Fibroblast of lung (primary cell): ENCODE measurements at regions not wholly inside any gene's neighbourhood (a gene's known extent, or its start where the extent isn't known, plus 50 kb on each side); places are given as distances from the start of the nearest gene placed in this dataset.
A peak's percentile ranks its signal among the peaks of the same experiment; 100 is the strongest.

Experiments
- DNase-seq, 2 donors: peaks; one replicate each; pipeline versions ENCODE4 v3.0.0 to v3.0.0-alpha.2; 2010; ENCODE audit warnings: low read depth in 2 of 2
- H2AFZ ChIP-seq: 2 replicates; pipeline ENCODE4 v1.5.1; 2012; ENCODE audit warnings: low read length, control low read depth, inconsistent platforms
- H3K27ac ChIP-seq: 2 replicates; pipeline ENCODE4 v1.5.1; 2011; ENCODE audit warnings: low read length, control low read depth; ENCODE audit not compliant: insufficient read depth
- H3K27me3 ChIP-seq: 2 replicates; pipeline ENCODE4 v1.5.1; 2011; ENCODE audit warnings: mild to moderate bottlenecking, low read length; ENCODE audit not compliant: control insufficient read depth, insufficient read depth
- H3K36me3 ChIP-seq: 2 replicates; pipeline ENCODE4 v1.5.1; 2011; ENCODE audit warnings: low read length; ENCODE audit not compliant: control insufficient read depth, insufficient read depth
- H3K4me1 ChIP-seq: 2 replicates; pipeline ENCODE4 v1.5.1; 2011; ENCODE audit warnings: low read length; ENCODE audit not compliant: control insufficient read depth, insufficient read depth; ENCODE audit errors: extremely low read depth
- H3K4me2 ChIP-seq: 2 replicates; pipeline ENCODE4 v1.5.1; 2011; ENCODE audit warnings: low read length, control low read depth; ENCODE audit not compliant: insufficient read depth; ENCODE audit errors: extremely low read depth
- H3K4me3 ChIP-seq, 4 experiments: fragments of 200-600 bp in 1 of 4; sonication (generic) in 1 of 4; replicated peaks in 1 of 4; 2 replicates each; pipeline ENCODE4 v1.5.1; 2011 to 2016; ENCODE audit warnings: low read length in 4 of 4, low read depth in 3 of 4, mild to moderate bottlenecking in 3 of 4, control low read depth in 2 of 4, inconsistent platforms in 1 of 4, mixed read lengths in 1 of 4; ENCODE audit not compliant: insufficient read depth in 1 of 4; ENCODE audit errors: control extremely low read depth in 1 of 4
- H3K79me2 ChIP-seq: 2 replicates; pipeline ENCODE4 v1.5.1; 2012; ENCODE audit warnings: mild to moderate bottlenecking, low read length, inconsistent platforms; ENCODE audit not compliant: control insufficient read depth, insufficient read depth
- H3K9ac ChIP-seq: 2 replicates; pipeline ENCODE4 v1.5.1; 2011; ENCODE audit warnings: mild to moderate bottlenecking, low read length, control low read depth; ENCODE audit not compliant: insufficient read depth
- H3K9me3 ChIP-seq: 2 replicates; pipeline ENCODE4 v1.5.1; 2012; ENCODE audit warnings: low read depth, low read length; ENCODE audit not compliant: control insufficient read depth, insufficient read depth
- H4K20me1 ChIP-seq: 2 replicates; pipeline ENCODE4 v1.5.1; 2011; ENCODE audit warnings: low read length; ENCODE audit not compliant: control insufficient read depth, insufficient read depth; ENCODE audit errors: extremely low read depth
- EZH2 ChIP-seq: IDR thresholded peaks from 2 replicates; pipeline ENCODE4 v1.5.1; 2012; ENCODE audit warnings: low read length, control low read depth, mild to moderate bottlenecking; ENCODE audit errors: missing control alignments
- TF ChIP-seq, protein P1 (sequence below), 2 donors: IDR thresholded peaks in 1 of 2; conservative IDR thresholded peaks in 1 of 2; 1 replicate in 1 of 2; 2 replicates in 1 of 2; pipeline ENCODE4 v1.5.1; 2011 to 2012; ENCODE audit warnings: low read length in 2 of 2, control low read depth in 1 of 2, inconsistent platforms in 1 of 2, low read depth in 1 of 2, mild to moderate bottlenecking in 1 of 2

- peak in 1 of 2 donors; percentile 6 for DNase-seq
- Histone ChIP-seq H4K20me1 (no peaks in the 10 kb centered on the region), H3K4me1 (no peaks in the 10 kb centered on the region), H3K9me3 (no peaks in the 10 kb centered on the region), H3K4me2 (no peak overlapping the region), H2AFZ (no peak overlapping the region), H3K27ac (no peak overlapping the region), H3K79me2 (no peaks in the 10 kb centered on the region), H3K9ac (no peak overlapping the region), H3K36me3 (no peaks in the 10 kb centered on the region), H3K27me3 (no peaks in the 10 kb centered on the region), H3K4me3 (no peak overlapping the region)
- no peak for TF ChIP-seq EZH2
- TF ChIP-seq, protein P1, sequence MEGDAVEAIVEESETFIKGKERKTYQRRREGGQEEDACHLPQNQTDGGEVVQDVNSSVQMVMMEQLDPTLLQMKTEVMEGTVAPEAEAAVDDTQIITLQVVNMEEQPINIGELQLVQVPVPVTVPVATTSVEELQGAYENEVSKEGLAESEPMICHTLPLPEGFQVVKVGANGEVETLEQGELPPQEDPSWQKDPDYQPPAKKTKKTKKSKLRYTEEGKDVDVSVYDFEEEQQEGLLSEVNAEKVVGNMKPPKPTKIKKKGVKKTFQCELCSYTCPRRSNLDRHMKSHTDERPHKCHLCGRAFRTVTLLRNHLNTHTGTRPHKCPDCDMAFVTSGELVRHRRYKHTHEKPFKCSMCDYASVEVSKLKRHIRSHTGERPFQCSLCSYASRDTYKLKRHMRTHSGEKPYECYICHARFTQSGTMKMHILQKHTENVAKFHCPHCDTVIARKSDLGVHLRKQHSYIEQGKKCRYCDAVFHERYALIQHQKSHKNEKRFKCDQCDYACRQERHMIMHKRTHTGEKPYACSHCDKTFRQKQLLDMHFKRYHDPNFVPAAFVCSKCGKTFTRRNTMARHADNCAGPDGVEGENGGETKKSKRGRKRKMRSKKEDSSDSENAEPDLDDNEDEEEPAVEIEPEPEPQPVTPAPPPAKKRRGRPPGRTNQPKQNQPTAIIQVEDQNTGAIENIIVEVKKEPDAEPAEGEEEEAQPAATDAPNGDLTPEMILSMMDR (conservative IDR thresholded peaks at IDR 0.05 in 1 of 2, IDR thresholded peaks at IDR 0.05 in 1 of 2; ENCODE audit: low read depth in 1 of 2, low read length in 2 of 2): no peak
Observed at GRCh38 chr4:175875993-175876771, 64.1 kb upstream of the GPM6A start.

GRCh38 chr4:175882891-175883290 is 70.8 kb upstream of the GPM6A start:
- TF ChIP-seq EZH2: no peak
- TF ChIP-seq, protein P1 (conservative IDR thresholded peaks at IDR 0.05 in 1 of 2, IDR thresholded peaks at IDR 0.05 in 1 of 2; ENCODE audit: low read depth in 1 of 2, low read length in 2 of 2): no peak
- Histone ChIP-seq H3K4me2 (no peak overlapping the region), H3K27ac (no peak overlapping the region), H3K9ac (no peak overlapping the region), H3K4me1 (no peaks in the 10 kb centered on the region), H3K79me2 (no peaks in the 10 kb centered on the region), H3K27me3 (no peaks in the 10 kb centered on the region), H4K20me1 (no peaks in the 10 kb centered on the region), H3K36me3 (no peaks in the 10 kb centered on the region), H3K9me3 (no peaks in the 10 kb centered on the region), H3K4me3 (no peak overlapping the region), H2AFZ (no peak overlapping the region)
- DNase-seq: peak in 1 of 2 donors; percentile 59

DNA sequence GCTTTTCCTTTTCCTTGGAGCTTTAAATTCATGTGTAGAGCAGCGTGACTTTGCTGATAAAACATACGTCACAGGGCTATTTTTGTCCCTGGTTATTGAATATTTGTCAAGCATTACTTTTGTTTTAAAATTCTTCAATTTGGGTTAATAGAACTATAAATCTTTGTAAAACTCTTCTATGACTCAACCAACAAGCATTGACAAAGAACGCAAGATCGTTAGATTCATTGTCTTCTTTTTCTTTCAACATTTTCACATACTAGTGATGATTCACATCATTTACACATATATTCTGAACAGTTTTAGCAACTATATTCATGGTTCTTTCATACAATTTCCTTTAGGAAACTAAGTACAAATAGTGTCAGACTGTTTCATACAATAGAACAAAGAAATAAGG is 72.0 kb upstream of the GPM6A start:
- Histone ChIP-seq H3K4me1 (no peaks in the 10 kb centered on the region), H3K9ac (no peak overlapping the region), H4K20me1 (no peaks in the 10 kb centered on the region), H3K27ac (no peak overlapping the region), H2AFZ (no peak overlapping the region), H3K4me3 (no peak overlapping the region), H3K4me2 (no peak overlapping the region), H3K36me3 (no peaks in the 10 kb centered on the region), H3K27me3 (no peaks in the 10 kb centered on the region), H3K9me3 (no peaks in the 10 kb centered on the region), H3K79me2 (no peaks in the 10 kb centered on the region)
- TF ChIP-seq, protein P1 (conservative IDR thresholded peaks at IDR 0.05 in 1 of 2, IDR thresholded peaks at IDR 0.05 in 1 of 2; ENCODE audit: low read depth in 1 of 2, low read length in 2 of 2): no peak
- TF ChIP-seq EZH2: no peak
- peak in 1 of 2 donors; percentile 65 for DNase-seq
